OCI-LY7 (cell line): ENCODE measurements at regions not wholly inside any gene's neighbourhood (a gene's known extent, or its start where the extent isn't known, plus 50 kb on each side); places are given as distances from the start of the nearest gene placed in this dataset.

Source experiments
- BruUV-seq: library from RNA; stranded (reverse); fragments of 400-500 nt; replicated peaks from 2 replicates; lab custom pipeline; 2021; lab: Mats Ljungman, UMichigan
- CTCF ChIA-PET: fragments of 300-600 bp; sonication (Branson Sonifier 250); formaldehyde crosslinking; loops from one replicate; lab custom pipeline; 2022; ENCODE audit warnings: antibody characterized with exemption; ENCODE audit not compliant: unreplicated experiment; lab: Charles Lee
- POLR2A ChIA-PET: fragments of 300-600 bp; sonication (Branson Sonifier 250); formaldehyde crosslinking; loops from one replicate; lab custom pipeline; 2022; ENCODE audit warnings: antibody characterized with exemption; lab: Charles Lee
- DNase-seq: peaks from one replicate; pipeline ENCODE4 v3.0.0-alpha.2; 2015; ENCODE audit warnings: low spot score
- H2AFZ ChIP-seq: fragments of 200-600 bp; sonication (generic), shearing (Covaris generic); 2 replicates; pipeline ENCODE4 v1.6.1; 2014; ENCODE audit warnings: mild to moderate bottlenecking, antibody characterized with exemption, low read length, moderate library complexity
- H3K27ac ChIP-seq: fragments of 200-600 bp; sonication (generic); 2 replicates; pipeline ENCODE4 v1.5.1; 2014; ENCODE audit warnings: mixed run types, low read depth, mild to moderate bottlenecking, moderate library complexity, low read length, inconsistent platforms; ENCODE audit not compliant: poor library complexity, severe bottlenecking
- H3K36me3 ChIP-seq: fragments of 200-600 bp; sonication (generic); 2 replicates; pipeline ENCODE4 v1.6.1; 2014; ENCODE audit warnings: mild to moderate bottlenecking, antibody characterized with exemption, low read length, moderate library complexity, mixed read lengths; ENCODE audit not compliant: insufficient read depth
- H3K4me1 ChIP-seq: fragments of 200-600 bp; sonication (generic); 2 replicates; pipeline ENCODE4 v1.5.1; 2014; ENCODE audit warnings: mild to moderate bottlenecking, low read length; ENCODE audit not compliant: insufficient read depth, poor library complexity, severe bottlenecking
- H3K4me2 ChIP-seq: fragments of 200-600 bp; sonication (generic); 2 replicates; pipeline ENCODE4 v1.6.1; 2014; ENCODE audit warnings: mild to moderate bottlenecking, low read length
- H3K4me3 ChIP-seq: fragments of 200-600 bp; sonication (generic); 2 replicates; pipeline ENCODE4 v1.5.1; 2014; ENCODE audit warnings: mild to moderate bottlenecking, low read depth, low read length; ENCODE audit not compliant: poor library complexity, severe bottlenecking
- H3K79me2 ChIP-seq: fragments of 200-600 bp; sonication (generic); 2 replicates; pipeline ENCODE4 v1.6.1; 2016; ENCODE audit warnings: low read depth, mild to moderate bottlenecking, low read length, moderate library complexity, mixed read lengths; ENCODE audit not compliant: insufficient read depth
- H3K9me2 ChIP-seq: fragments of 200-600 bp; sonication (generic); 2 replicates; pipeline ENCODE4 v1.6.1; 2016; ENCODE audit warnings: mild to moderate bottlenecking, low read length, mixed read lengths; ENCODE audit not compliant: insufficient read depth
- H3K9me3 ChIP-seq: fragments of 200-600 bp; sonication (generic); 2 replicates; pipeline ENCODE4 v1.6.1; 2014; ENCODE audit warnings: mild to moderate bottlenecking, mixed run types, low read length, mixed read lengths
- H4K20me1 ChIP-seq: fragments of 200-600 bp; sonication (generic); 2 replicates; pipeline ENCODE4 v1.6.1; 2014; ENCODE audit warnings: mild to moderate bottlenecking, antibody characterized with exemption, low read length, moderate library complexity, mixed read lengths; ENCODE audit not compliant: insufficient read depth
- CTCF ChIP-seq: fragments of 200-600 bp; sonication (generic); conservative IDR thresholded peaks from 2 replicates; pipeline ENCODE4 v1.5.1; 2014; ENCODE audit warnings: mild to moderate bottlenecking, antibody characterized with exemption, low read length, moderate library complexity, mixed read lengths
- EZH2phosphoT487 ChIP-seq: fragments of 200-600 bp; sonication (generic); IDR thresholded peaks from 2 replicates; pipeline ENCODE4 v1.6.1; 2018; ENCODE audit warnings: low read depth, borderline replicate concordance, mild to moderate bottlenecking, mixed run types, antibody characterized with exemption, low read length, moderate library complexity, mixed read lengths
- intact Hi-C: fragments of 100-400 bp; cut with micrococcal nuclease; formaldehyde crosslinking; loops from one replicate; pipeline ENCODE4 v1.10.0; 2022; ENCODE audit not compliant: unreplicated experiment

DNA sequence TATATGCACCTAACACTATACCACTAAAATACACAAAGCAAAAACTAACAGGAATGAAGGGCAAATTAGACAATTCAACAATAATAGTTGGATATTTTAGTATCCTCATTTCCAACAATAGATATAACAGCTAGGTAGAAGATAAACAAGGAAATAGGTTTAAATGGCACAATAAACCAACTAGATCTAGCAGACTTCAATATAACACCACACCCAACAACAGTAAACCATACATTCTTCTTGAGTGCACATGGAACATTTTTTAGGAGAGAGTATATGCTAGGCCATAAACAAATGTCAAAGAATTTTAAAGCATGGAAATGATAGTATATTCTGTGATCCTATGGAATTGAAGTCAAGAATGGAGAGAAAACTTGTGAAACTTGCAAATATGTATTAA lies 138.4 kb downstream of the NDUFA10 start:
- Histone ChIP-seq H3K27ac (no peak overlapping the region), H4K20me1 (no peaks in the 10 kb centered on the region), H3K9me2 (0 out of 2 replicates have a peak, but pooled peaks cover 6% of the 10 kb centered on the region), H3K9me3 (peaks cover 10% of the 10 kb centered on the region; the same call in 1 of the 2 replicates), H3K4me3 (no peak overlapping the region), H3K4me1 (no peaks in the 10 kb centered on the region), H3K4me2 (no peak overlapping the region), H3K36me3 (no peaks in the 10 kb centered on the region), H3K79me2 (no peaks in the 10 kb centered on the region), H2AFZ (no peak overlapping the region)
- ChIA-PET POLR2A (no interaction called here), CTCF (no interaction called here)
- TF ChIP-seq CTCF: no peak
- TF ChIP-seq EZH2phosphoT487: no peak
- intact Hi-C loops: loop anchor here (10.0 kb wide), 1 partner anchor 852 kb away; no protein-coding TSS in a partner anchor
- BruUV-seq: no TSS peak
- no peak for DNase-seq

DNA sequence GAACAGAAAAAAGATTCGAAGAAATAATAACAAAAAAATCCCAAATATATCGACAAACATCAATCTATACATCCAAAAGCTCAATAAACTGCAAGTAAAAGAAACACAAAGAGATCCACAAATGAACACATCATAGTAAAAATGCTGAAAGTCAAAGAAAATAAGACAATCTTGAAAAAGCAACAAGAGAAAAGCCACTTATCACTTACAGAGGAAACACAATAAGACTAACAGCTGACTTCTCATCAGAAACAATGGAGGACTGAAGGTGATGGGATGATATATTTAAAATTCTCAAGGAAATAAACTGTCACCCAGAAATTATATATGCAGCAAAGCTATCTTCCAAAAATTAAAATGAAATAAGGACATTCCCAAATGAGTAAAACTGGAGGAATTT lies 140.3 kb downstream of the NDUFA10 start:
- POLR2A ChIA-PET: no interaction called here
- no peak for DNase-seq
- Histone ChIP-seq H3K36me3 (no peaks in the 10 kb centered on the region), H3K4me1 (no peaks in the 10 kb centered on the region), H3K4me3 (no peak overlapping the region), H3K27ac (no peak overlapping the region), H4K20me1 (no peaks in the 10 kb centered on the region), H3K9me2 (0 out of 2 replicates have a peak, but pooled peaks cover 6% of the 10 kb centered on the region), H3K79me2 (no peaks in the 10 kb centered on the region), H2AFZ (no peak overlapping the region), H3K4me2 (no peak overlapping the region), H3K9me3 (peaks cover 10% of the 10 kb centered on the region; the same call in 1 of the 2 replicates)
- BruUV-seq: no TSS peak
- intact Hi-C loops: loop anchor here (10.0 kb wide), 1 partner anchor 850 kb away; no protein-coding TSS in a partner anchor
- CTCF ChIA-PET: no interaction called here
- TF ChIP-seq EZH2phosphoT487: no peak
- no peak for TF ChIP-seq CTCF

GRCh38 chr2:239884051-239884405 lies 141.1 kb downstream of the NDUFA10 start:
- CTCF ChIA-PET: no interaction called here
- POLR2A ChIA-PET: no interaction called here
- Histone ChIP-seq H3K4me1 (no peaks in the 10 kb centered on the region), H3K36me3 (no peaks in the 10 kb centered on the region), H3K4me3 (no peak overlapping the region), H3K9me3 (peaks cover 10% of the 10 kb centered on the region; the same call in 1 of the 2 replicates), H3K4me2 (no peak overlapping the region), H3K27ac (no peak overlapping the region), H2AFZ (no peak overlapping the region), H3K79me2 (no peaks in the 10 kb centered on the region), H3K9me2 (0 out of 2 replicates have a peak, but pooled peaks cover 6% of the 10 kb centered on the region), H4K20me1 (no peaks in the 10 kb centered on the region)
- DNase-seq: no peak
- BruUV-seq: no TSS peak
- intact Hi-C loops: loop anchor here (10.0 kb wide), 1 partner anchor 849 kb away; no protein-coding TSS in a partner anchor
- no peak for TF ChIP-seq EZH2phosphoT487
- TF ChIP-seq CTCF: no peak
